ENCODE measurements at regions not wholly inside any gene's neighbourhood (a gene's known extent, or its start where the extent isn't known, plus 50 kb on each side); places are given as distances from the start of the nearest gene placed in this dataset.

- TF ChIP-seq JUN (IDR thresholded peaks at IDR 0.05) (no peak), CTCF (IDR thresholded peaks at IDR 0.05) (no peak), ELK1 (IDR thresholded peaks at IDR 0.05; ENCODE audit: low read depth, low read length) (no peak), BHLHE40 (IDR thresholded peaks at IDR 0.05; ENCODE audit: low read depth, low read length) (no peak), POLR2A (IDR thresholded peaks at IDR 0.05; ENCODE audit: low read length) (no peak), EP300 (IDR thresholded peaks at IDR 0.05) (no peak), PHF8 (IDR thresholded peaks at IDR 0.05; ENCODE audit: borderline replicate concordance, low read depth) (no peak), HES2 (IDR thresholded peaks at IDR 0.05) (no peak), MAFK (IDR thresholded peaks at IDR 0.05; ENCODE audit: partially characterized antibody) (no peak), ATOH8 (CRISPR knock-in tag; IDR thresholded peaks at IDR 0.05; ENCODE audit: low read depth) (no peak), NFE2L2 (conservative IDR thresholded peaks at IDR 0.05; ENCODE audit: low read length) (no peak), USF2 (IDR thresholded peaks at IDR 0.05) (no peak), RARB (CRISPR knock-in tag; IDR thresholded peaks at IDR 0.05) (no peak), KDM1A (IDR thresholded peaks at IDR 0.05; ENCODE audit: low read depth) (no peak)
These were observed 167.9 kb upstream of the HNRNPA3 start for GRCh38 chr2:177044671-177045070.

Measured in A549 (cell line).